ENCODE measurements at regions not wholly inside any gene's neighbourhood (a gene's known extent, or its start where the extent isn't known, plus 50 kb on each side); places are given as distances from the start of the nearest gene placed in this dataset.

DNA sequence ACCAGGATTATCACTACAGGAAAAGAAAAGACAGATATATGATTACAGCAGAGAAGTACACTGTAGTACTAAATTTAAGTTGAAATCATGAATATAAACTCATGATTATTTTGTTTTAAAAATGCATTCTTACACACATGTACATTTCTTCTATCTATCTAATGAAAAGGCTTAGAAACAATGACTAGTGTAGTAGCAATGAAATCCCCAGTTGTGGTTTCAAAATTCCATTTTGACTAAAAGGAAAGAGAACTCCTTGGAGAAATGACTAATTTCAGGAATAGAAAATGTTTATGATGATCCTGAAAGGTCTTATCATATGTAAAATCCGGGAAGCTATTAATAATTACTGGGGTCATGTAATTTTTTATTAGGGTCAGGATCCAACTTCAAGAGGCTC lies 195.0 kb upstream of the STARD13 start (continued):
- no peak for TF ChIP-seq GABPA (IDR thresholded peaks at IDR 0.05 in 1 of 2, conservative IDR thresholded peaks at IDR 0.05 in 1 of 2)

DNA sequence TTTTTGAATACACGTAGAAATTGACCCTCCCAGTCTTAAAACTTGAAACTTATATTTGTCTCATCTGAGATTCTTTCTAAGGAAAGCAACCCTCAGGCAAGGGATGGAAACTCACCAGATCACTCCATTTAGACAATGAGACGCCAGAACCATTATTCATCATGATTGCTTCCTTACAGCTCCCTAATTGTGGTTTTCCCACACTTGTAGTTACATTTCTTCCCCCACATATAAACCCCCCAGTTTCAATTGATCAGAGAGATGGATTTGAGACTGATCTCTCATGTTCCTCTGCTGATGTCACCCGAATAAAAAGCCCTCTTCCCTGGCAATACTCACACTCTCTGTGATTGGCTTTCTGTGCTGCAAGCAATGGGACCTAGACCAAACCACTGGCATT lies 197.9 kb upstream of the STARD13 start:
- H3K27me3 ChIP-seq (ENCODE audit: control insufficient read depth in 4 of 4, insufficient read depth in 4 of 4, low read length in 3 of 4), result no peaks in the 10 kb centered on the region
- 95% methylated on average over 3 of the region's 3 CpGs for WGBS
- TF ChIP-seq YY1 (IDR thresholded peaks at IDR 0.05), result no peak
- TF ChIP-seq, protein P1, sequence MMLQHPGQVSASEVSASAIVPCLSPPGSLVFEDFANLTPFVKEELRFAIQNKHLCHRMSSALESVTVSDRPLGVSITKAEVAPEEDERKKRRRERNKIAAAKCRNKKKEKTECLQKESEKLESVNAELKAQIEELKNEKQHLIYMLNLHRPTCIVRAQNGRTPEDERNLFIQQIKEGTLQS (IDR thresholded peaks at IDR 0.05), result no peak
- no peak for TF ChIP-seq GABPA (IDR thresholded peaks at IDR 0.05 in 1 of 2, conservative IDR thresholded peaks at IDR 0.05 in 1 of 2)
- no peak for TF ChIP-seq RAD21 (IDR thresholded peaks at IDR 0.05)
- no peak for TF ChIP-seq FOXA2 (IDR thresholded peaks at IDR 0.05)
- TF ChIP-seq HNF4A (conservative IDR thresholded peaks at IDR 0.05), result no peak
- no peak for TF ChIP-seq RXRA (IDR thresholded peaks at IDR 0.05)
- TF ChIP-seq JUND (IDR thresholded peaks at IDR 0.05), result no peak
- TF ChIP-seq FOXA1 (IDR thresholded peaks at IDR 0.05), result no peak
- peaks cover 0 to 8% (median 2%) of the 10 kb centered on the region in 4 donors for H3K9me3 ChIP-seq (ENCODE audit: control insufficient read depth in 4 of 4, low read length in 3 of 4)
- H3K4me3 ChIP-seq (ENCODE audit: low read depth in 1 of 3, low read length in 3 of 3), result no peak overlapping the region
- no peaks in the 10 kb centered on the region for H3K4me1 ChIP-seq (ENCODE audit: control insufficient read depth in 4 of 4, insufficient read depth in 4 of 4, low read length in 3 of 4)
- no peaks in the 10 kb centered on the region for H3K36me3 ChIP-seq (ENCODE audit: control insufficient read depth in 4 of 4, insufficient read depth in 3 of 4, low read depth in 1 of 4, low read length in 3 of 4)
- DNase-seq (ENCODE audit: low spot score), result no peak
- no peak overlapping the region for H3K27ac ChIP-seq (ENCODE audit: low read depth in 1 of 2, low read length in 2 of 2)
- H3K9ac ChIP-seq (ENCODE audit: low read depth in 1 of 2, low read length in 2 of 2), result no peak overlapping the region

DNA sequence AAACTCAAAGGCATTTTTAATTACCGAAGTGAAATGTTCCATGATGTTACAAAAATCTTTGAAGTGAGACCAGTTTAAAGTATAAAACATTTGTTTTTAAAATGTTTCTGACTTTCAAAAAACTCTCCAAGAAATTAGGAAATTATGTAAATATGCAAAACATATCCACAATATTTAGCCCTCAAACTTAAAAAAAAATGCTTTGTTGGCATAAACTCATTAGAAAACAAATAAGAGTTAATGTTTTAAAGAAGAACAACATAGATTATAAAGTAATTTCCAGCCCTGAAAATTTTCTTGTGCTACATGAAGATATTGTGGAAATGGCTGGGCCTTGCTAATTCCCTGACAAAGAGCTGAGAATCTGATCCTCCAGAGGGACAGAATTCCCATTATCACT lies 199.7 kb upstream of the STARD13 start:
- H3K9ac ChIP-seq (ENCODE audit: low read depth in 1 of 2, low read length in 2 of 2), result no peak overlapping the region
- TF ChIP-seq, protein P2, sequence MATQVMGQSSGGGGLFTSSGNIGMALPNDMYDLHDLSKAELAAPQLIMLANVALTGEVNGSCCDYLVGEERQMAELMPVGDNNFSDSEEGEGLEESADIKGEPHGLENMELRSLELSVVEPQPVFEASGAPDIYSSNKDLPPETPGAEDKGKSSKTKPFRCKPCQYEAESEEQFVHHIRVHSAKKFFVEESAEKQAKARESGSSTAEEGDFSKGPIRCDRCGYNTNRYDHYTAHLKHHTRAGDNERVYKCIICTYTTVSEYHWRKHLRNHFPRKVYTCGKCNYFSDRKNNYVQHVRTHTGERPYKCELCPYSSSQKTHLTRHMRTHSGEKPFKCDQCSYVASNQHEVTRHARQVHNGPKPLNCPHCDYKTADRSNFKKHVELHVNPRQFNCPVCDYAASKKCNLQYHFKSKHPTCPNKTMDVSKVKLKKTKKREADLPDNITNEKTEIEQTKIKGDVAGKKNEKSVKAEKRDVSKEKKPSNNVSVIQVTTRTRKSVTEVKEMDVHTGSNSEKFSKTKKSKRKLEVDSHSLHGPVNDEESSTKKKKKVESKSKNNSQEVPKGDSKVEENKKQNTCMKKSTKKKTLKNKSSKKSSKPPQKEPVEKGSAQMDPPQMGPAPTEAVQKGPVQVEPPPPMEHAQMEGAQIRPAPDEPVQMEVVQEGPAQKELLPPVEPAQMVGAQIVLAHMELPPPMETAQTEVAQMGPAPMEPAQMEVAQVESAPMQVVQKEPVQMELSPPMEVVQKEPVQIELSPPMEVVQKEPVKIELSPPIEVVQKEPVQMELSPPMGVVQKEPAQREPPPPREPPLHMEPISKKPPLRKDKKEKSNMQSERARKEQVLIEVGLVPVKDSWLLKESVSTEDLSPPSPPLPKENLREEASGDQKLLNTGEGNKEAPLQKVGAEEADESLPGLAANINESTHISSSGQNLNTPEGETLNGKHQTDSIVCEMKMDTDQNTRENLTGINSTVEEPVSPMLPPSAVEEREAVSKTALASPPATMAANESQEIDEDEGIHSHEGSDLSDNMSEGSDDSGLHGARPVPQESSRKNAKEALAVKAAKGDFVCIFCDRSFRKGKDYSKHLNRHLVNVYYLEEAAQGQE (IDR thresholded peaks at IDR 0.05), result no peak
- TF ChIP-seq, protein P3, sequence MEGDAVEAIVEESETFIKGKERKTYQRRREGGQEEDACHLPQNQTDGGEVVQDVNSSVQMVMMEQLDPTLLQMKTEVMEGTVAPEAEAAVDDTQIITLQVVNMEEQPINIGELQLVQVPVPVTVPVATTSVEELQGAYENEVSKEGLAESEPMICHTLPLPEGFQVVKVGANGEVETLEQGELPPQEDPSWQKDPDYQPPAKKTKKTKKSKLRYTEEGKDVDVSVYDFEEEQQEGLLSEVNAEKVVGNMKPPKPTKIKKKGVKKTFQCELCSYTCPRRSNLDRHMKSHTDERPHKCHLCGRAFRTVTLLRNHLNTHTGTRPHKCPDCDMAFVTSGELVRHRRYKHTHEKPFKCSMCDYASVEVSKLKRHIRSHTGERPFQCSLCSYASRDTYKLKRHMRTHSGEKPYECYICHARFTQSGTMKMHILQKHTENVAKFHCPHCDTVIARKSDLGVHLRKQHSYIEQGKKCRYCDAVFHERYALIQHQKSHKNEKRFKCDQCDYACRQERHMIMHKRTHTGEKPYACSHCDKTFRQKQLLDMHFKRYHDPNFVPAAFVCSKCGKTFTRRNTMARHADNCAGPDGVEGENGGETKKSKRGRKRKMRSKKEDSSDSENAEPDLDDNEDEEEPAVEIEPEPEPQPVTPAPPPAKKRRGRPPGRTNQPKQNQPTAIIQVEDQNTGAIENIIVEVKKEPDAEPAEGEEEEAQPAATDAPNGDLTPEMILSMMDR (IDR thresholded peaks at IDR 0.05; ENCODE audit: low read depth, low read length, missing input control), result no peak
- TF ChIP-seq SP1 (IDR thresholded peaks at IDR 0.05) (no peak), HNF4G (IDR thresholded peaks at IDR 0.05) (no peak), FOXA1 (IDR thresholded peaks at IDR 0.05) (no peak), YY1 (IDR thresholded peaks at IDR 0.05) (no peak), FOXA2 (IDR thresholded peaks at IDR 0.05) (no peak), EGR1 (IDR thresholded peaks at IDR 0.05; ENCODE audit: low read depth in 2 of 2) (no peak)
- 96% methylated on average over 1 of the region's 1 CpG for WGBS
- no peaks in the 10 kb centered on the region for H3K4me1 ChIP-seq (ENCODE audit: control insufficient read depth in 4 of 4, insufficient read depth in 4 of 4, low read length in 3 of 4)
- no peak for DNase-seq (ENCODE audit: low spot score)
- H3K36me3 ChIP-seq (ENCODE audit: control insufficient read depth in 4 of 4, insufficient read depth in 3 of 4, low read depth in 1 of 4, low read length in 3 of 4), result no peaks in the 10 kb centered on the region
- no peak overlapping the region for H3K27ac ChIP-seq (ENCODE audit: low read depth in 1 of 2, low read length in 2 of 2)
- H3K9me3 ChIP-seq (ENCODE audit: control insufficient read depth in 4 of 4, low read length in 3 of 4), result peaks cover 0 to 8% (median 2%) of the 10 kb centered on the region in 4 donors
- no peaks in the 10 kb centered on the region for H3K27me3 ChIP-seq (ENCODE audit: control insufficient read depth in 4 of 4, insufficient read depth in 4 of 4, low read length in 3 of 4)
- H3K4me3 ChIP-seq (ENCODE audit: low read depth in 1 of 3, low read length in 3 of 3), result no peak overlapping the region
